KMS-11 (cell line): ENCODE measurements at regions not wholly inside any gene's neighbourhood (a gene's known extent, or its start where the extent isn't known, plus 50 kb on each side); places are given as distances from the start of the nearest gene placed in this dataset.

Experiments
- H2AFZ ChIP-seq: fragments of 200-600 bp; sonication (generic); 2 replicates; pipeline ENCODE4 v1.6.1; 2016; ENCODE audit warnings: antibody characterized with exemption, mixed run types, low read depth
- H3K27ac ChIP-seq: fragments of 200-600 bp; sonication (generic); 2 replicates; pipeline ENCODE4 v1.6.1; 2016; ENCODE audit warnings: mild to moderate bottlenecking, mixed run types
- H3K27me3 ChIP-seq: fragments of 200-600 bp; sonication (generic); 2 replicates; pipeline ENCODE4 v1.6.1; 2017; ENCODE audit warnings: mild to moderate bottlenecking, low read depth, mixed run types, moderate library complexity; ENCODE audit not compliant: insufficient read depth
- H3K36me3 ChIP-seq: fragments of 200-600 bp; sonication (generic); 2 replicates; pipeline ENCODE4 v1.6.1; 2017; ENCODE audit warnings: mild to moderate bottlenecking, mixed run types; ENCODE audit not compliant: insufficient read depth
- H3K4me1 ChIP-seq: fragments of 200-600 bp; sonication (generic); 2 replicates; pipeline ENCODE4 v1.6.1; 2016; ENCODE audit warnings: mild to moderate bottlenecking, low read depth, mixed run types; ENCODE audit not compliant: poor library complexity, severe bottlenecking
- H3K4me2 ChIP-seq: fragments of 200-600 bp; sonication (generic); 2 replicates; pipeline ENCODE4 v1.7.0; 2016; ENCODE audit warnings: mild to moderate bottlenecking, mixed run types
- H3K4me3 ChIP-seq: fragments of 200-600 bp; sonication (generic); IDR thresholded peaks from 2 replicates; pipeline ENCODE4 v1.6.1; 2017; ENCODE audit warnings: low read depth, low read length, mixed read lengths; ENCODE audit not compliant: insufficient read depth
- H3K79me2 ChIP-seq: fragments of 200-600 bp; sonication (generic); 2 replicates; pipeline ENCODE4 v1.6.1; 2016; ENCODE audit warnings: low read depth, mixed run types; ENCODE audit not compliant: insufficient read depth
- H3K9ac ChIP-seq: fragments of 200-600 bp; sonication (generic); 2 replicates; pipeline ENCODE4 v1.6.1; 2016; ENCODE audit warnings: mild to moderate bottlenecking, mixed run types
- H4K20me1 ChIP-seq: fragments of 200-600 bp; sonication (generic); 2 replicates; pipeline ENCODE4 v1.6.1; 2016; ENCODE audit warnings: mild to moderate bottlenecking, mixed run types; ENCODE audit not compliant: insufficient read depth
- TF ChIP-seq, protein P1 (sequence below): fragments of 200-600 bp; sonication (generic); conservative IDR thresholded peaks from 2 replicates; pipeline ENCODE4 v1.6.1; 2017; ENCODE audit warnings: low read depth, mild to moderate bottlenecking, antibody characterized with exemption, low read length, moderate library complexity, mixed read lengths

DNA sequence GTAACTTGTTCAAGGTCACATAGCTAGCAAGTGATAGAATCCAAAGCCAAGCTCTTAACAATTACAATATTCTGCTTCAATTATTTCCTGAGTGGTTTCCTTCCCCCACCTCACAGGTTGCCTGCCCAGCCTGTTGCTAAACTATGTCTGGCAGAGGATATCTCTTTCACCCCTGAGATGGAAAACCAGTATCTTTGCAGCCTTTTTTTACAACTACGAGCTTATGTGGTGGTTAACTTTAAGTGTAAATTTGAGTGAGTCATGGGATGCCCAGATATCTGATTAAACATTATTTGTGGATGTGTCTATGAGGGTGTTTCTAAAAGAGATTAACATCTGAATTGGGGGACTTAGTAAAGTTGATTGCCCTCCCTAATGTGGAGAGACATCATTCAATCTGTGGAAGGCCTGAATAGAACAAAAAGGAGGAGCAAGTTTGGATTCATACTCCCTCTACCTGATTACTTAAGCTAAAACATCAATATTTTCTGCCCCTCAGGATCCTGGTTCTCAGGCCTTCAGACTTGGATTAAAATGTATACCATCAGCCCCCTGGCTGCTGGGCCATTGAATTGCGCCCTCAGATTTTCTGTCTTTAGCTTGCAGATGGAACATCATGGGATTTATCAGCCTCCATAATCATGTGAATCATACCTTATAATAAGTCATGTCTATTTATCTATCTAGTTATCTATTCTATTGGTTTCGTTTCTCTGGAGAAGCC, 911.9 kb downstream of the METTL15 start:
- no peaks in the 10 kb centered on the region for H3K4me1 ChIP-seq
- no peaks in the 10 kb centered on the region for H3K36me3 ChIP-seq
- H3K79me2 ChIP-seq: no peaks in the 10 kb centered on the region
- H3K4me3 ChIP-seq: no peak overlapping the region
- no peak overlapping the region for H2AFZ ChIP-seq
- TF ChIP-seq, protein P1, sequence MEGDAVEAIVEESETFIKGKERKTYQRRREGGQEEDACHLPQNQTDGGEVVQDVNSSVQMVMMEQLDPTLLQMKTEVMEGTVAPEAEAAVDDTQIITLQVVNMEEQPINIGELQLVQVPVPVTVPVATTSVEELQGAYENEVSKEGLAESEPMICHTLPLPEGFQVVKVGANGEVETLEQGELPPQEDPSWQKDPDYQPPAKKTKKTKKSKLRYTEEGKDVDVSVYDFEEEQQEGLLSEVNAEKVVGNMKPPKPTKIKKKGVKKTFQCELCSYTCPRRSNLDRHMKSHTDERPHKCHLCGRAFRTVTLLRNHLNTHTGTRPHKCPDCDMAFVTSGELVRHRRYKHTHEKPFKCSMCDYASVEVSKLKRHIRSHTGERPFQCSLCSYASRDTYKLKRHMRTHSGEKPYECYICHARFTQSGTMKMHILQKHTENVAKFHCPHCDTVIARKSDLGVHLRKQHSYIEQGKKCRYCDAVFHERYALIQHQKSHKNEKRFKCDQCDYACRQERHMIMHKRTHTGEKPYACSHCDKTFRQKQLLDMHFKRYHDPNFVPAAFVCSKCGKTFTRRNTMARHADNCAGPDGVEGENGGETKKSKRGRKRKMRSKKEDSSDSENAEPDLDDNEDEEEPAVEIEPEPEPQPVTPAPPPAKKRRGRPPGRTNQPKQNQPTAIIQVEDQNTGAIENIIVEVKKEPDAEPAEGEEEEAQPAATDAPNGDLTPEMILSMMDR: peak; percentile 52
- H3K4me2 ChIP-seq: no peak overlapping the region
- no peak overlapping the region for H3K9ac ChIP-seq
- no peak overlapping the region for H3K27ac ChIP-seq
- H4K20me1 ChIP-seq: no peaks in the 10 kb centered on the region
- no peaks in the 10 kb centered on the region for H3K27me3 ChIP-seq

- Histone ChIP-seq H3K4me2 (no peak overlapping the region), H2AFZ (no peak overlapping the region), H3K27ac (no peak overlapping the region)
Observed at GRCh38 chr11:29018631-29019030, 910.4 kb downstream of the METTL15 start.

GRCh38 chr11:29017941-29018340, 909.8 kb downstream of the METTL15 start:
- Histone ChIP-seq H3K4me2 (no peak overlapping the region), H3K4me3 (no peak overlapping the region), H2AFZ (no peak overlapping the region), H3K36me3 (no peaks in the 10 kb centered on the region), H3K27ac (no peak overlapping the region), H4K20me1 (no peaks in the 10 kb centered on the region), H3K27me3 (no peaks in the 10 kb centered on the region), H3K79me2 (no peaks in the 10 kb centered on the region), H3K9ac (no peak overlapping the region), H3K4me1 (no peaks in the 10 kb centered on the region)
- TF ChIP-seq, protein P1: no peak

More at GRCh38 chr11:29018631-29019030, 910.4 kb downstream of the METTL15 start:
- Histone ChIP-seq H3K4me1 (no peaks in the 10 kb centered on the region), H3K36me3 (no peaks in the 10 kb centered on the region), H4K20me1 (no peaks in the 10 kb centered on the region), H3K27me3 (no peaks in the 10 kb centered on the region), H3K79me2 (no peaks in the 10 kb centered on the region), H3K9ac (no peak overlapping the region), H3K4me3 (no peak overlapping the region)
- TF ChIP-seq, protein P1: no peak

DNA sequence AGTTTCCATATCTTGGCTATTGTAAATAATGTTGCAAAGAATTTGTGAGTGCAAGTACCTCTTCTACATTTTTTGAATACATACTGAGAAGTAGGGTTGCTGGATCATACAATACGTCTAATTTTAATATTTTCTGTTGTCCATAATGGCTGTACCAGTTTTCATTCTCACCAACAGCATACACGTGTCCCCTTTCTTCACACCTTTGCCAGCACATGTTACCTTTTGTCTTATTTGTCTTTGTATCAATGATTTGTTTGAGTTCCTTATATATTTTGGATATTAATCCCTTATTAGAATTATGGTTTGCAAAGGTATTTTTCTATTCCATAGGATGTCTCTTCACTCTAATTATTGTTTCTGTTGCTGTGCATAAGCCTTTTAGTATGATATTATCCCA, 904.3 kb downstream of the METTL15 start:
- Histone ChIP-seq H2AFZ (no peak overlapping the region), H3K27ac (no peak overlapping the region), H3K4me2 (no peak overlapping the region), H3K4me1 (no peaks in the 10 kb centered on the region), H3K79me2 (no peaks in the 10 kb centered on the region), H4K20me1 (no peaks in the 10 kb centered on the region), H3K27me3 (no peaks in the 10 kb centered on the region), H3K36me3 (no peaks in the 10 kb centered on the region), H3K9ac (no peak overlapping the region), H3K4me3 (no peak overlapping the region)
- TF ChIP-seq, protein P1: no peak
